ENCODE measurements at regions not wholly inside any gene's neighbourhood (a gene's known extent, or its start where the extent isn't known, plus 50 kb on each side); places are given as distances from the start of the nearest gene placed in this dataset.

DNA sequence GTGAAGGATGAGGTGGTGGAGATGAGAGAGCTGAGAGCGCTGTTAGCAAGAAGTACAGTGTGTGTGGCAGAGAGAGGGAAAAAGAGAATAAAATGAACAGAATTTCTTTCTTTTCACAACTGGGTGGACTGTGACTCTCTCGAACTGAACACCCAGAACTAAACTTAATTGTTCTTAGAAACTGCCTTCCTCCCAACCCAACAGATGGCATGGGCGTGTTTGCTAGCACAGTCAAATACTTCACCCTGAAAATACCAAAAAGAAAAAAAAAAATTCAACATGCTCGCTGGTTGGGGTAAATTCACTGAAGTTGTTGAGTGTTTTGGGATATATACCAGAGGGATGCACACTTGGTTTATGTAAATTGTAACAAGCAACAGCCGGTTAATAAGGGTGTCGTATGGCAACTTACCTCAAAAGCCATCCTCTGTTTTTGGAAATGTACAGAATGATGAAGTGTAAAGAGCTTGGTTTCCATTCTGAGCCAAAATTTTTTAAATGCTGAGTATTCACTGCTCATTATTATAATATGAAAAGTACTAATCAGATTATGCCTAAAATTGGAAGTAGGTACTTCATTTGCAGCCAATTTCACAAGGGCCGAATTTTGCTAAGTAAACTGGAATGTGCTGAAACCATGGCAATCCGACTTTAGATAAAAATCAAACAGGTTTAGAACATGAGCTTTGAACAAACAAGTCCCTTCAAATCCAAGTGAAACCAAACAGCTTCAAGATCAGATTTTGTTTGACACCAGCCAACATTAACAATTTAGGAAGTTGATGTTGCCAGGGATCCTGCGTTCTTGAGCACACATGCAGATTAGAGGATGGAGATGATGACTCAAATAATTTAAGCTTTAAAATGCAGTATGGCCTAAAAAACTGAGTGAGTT lies 115.8 kb downstream of the ZIC5 start:
- peaks cover 14% of the 10 kb centered on the region for H3K36me3 Mint-ChIP-seq (ENCODE audit: low read depth)
- TF ChIP-seq CTCF (IDR thresholded peaks at IDR 0.05) = no peak
- H3K4me3 Mint-ChIP-seq = no peak overlapping the region
- H3K4me1 Mint-ChIP-seq = no peaks in the 10 kb centered on the region
- no peaks in the 10 kb centered on the region for H3K27me3 Mint-ChIP-seq
- H3K9me3 Mint-ChIP-seq = no peaks in the 10 kb centered on the region
- POLR2A ChIA-PET = no interaction called here
- no peak for ATAC-seq (ENCODE audit: low read depth)
- DNase-seq = no peak
- H3K27ac Mint-ChIP-seq = no peak overlapping the region
- CTCF ChIA-PET = no interaction called here
- intact Hi-C loops (cut with micrococcal nuclease) = no loop called here

- Mint-ChIP-seq H3K4me3 (no peak overlapping the region), H3K36me3 (ENCODE audit: low read depth) (peaks cover 9% of the 10 kb centered on the region), H3K4me1 (no peaks in the 10 kb centered on the region), H3K9me3 (no peaks in the 10 kb centered on the region), H3K27me3 (no peaks in the 10 kb centered on the region), H3K27ac (no peak overlapping the region)
- ChIA-PET CTCF (no interaction called here), POLR2A (no interaction called here)
- TF ChIP-seq CTCF (IDR thresholded peaks at IDR 0.05) = no peak
- DNase-seq (no peak), ATAC-seq (ENCODE audit: low read depth) (no peak)
- intact Hi-C loops (cut with micrococcal nuclease) = no loop called here
Measured at GRCh38 chr13:99854366-99854765, 117.2 kb downstream of the ZIC5 start.

GRCh38 chr13:99847318-99847750 lies 124.2 kb downstream of the ZIC5 start:
- intact Hi-C loops (cut with micrococcal nuclease) = no loop called here
- Mint-ChIP-seq H3K27me3 (peaks cover 2% of the 10 kb centered on the region), H3K9me3 (no peaks in the 10 kb centered on the region), H3K36me3 (ENCODE audit: low read depth) (no peaks in the 10 kb centered on the region), H3K27ac (no peak overlapping the region), H3K4me3 (no peak overlapping the region), H3K4me1 (no peaks in the 10 kb centered on the region)
- DNase-seq (no peak), ATAC-seq (ENCODE audit: low read depth) (no peak)
- ChIA-PET CTCF (no interaction called here), POLR2A (no interaction called here)
- no peak for TF ChIP-seq CTCF (IDR thresholded peaks at IDR 0.05)

- no peak for DNase-seq
- Mint-ChIP-seq H3K9me3 (no peaks in the 10 kb centered on the region), H3K27me3 (peaks cover 2% of the 10 kb centered on the region), H3K4me3 (no peak overlapping the region), H3K36me3 (ENCODE audit: low read depth) (no peaks in the 10 kb centered on the region), H3K4me1 (no peaks in the 10 kb centered on the region), H3K27ac (no peak overlapping the region)
- no peak for TF ChIP-seq CTCF (IDR thresholded peaks at IDR 0.05)
- CTCF ChIA-PET = no interaction called here
- no peak for ATAC-seq (ENCODE audit: low read depth)
- intact Hi-C loops (cut with micrococcal nuclease) = no loop called here
- POLR2A ChIA-PET = no interaction called here
Measured at GRCh38 chr13:99845161-99845874, 126.2 kb downstream of the ZIC5 start.

GRCh38 chr13:99844421-99844820 lies 127.1 kb downstream of the ZIC5 start:
- no peaks in the 10 kb centered on the region for H3K36me3 Mint-ChIP-seq (ENCODE audit: low read depth)
- no peaks in the 10 kb centered on the region for H3K4me1 Mint-ChIP-seq
- no peak for ATAC-seq (ENCODE audit: low read depth)
- H3K27me3 Mint-ChIP-seq = peaks cover 2% of the 10 kb centered on the region
- no peak overlapping the region for H3K4me3 Mint-ChIP-seq
- H3K27ac Mint-ChIP-seq = no peak overlapping the region
- POLR2A ChIA-PET = no interaction called here
- intact Hi-C loops (cut with micrococcal nuclease) = no loop called here
- DNase-seq = no peak
- no peaks in the 10 kb centered on the region for H3K9me3 Mint-ChIP-seq
- TF ChIP-seq CTCF (IDR thresholded peaks at IDR 0.05) = no peak
- CTCF ChIA-PET = no interaction called here
